ENCODE measurements at regions not wholly inside any gene's neighbourhood (a gene's known extent, or its start where the extent isn't known, plus 50 kb on each side); places are given as distances from the start of the nearest gene placed in this dataset.

DNA sequence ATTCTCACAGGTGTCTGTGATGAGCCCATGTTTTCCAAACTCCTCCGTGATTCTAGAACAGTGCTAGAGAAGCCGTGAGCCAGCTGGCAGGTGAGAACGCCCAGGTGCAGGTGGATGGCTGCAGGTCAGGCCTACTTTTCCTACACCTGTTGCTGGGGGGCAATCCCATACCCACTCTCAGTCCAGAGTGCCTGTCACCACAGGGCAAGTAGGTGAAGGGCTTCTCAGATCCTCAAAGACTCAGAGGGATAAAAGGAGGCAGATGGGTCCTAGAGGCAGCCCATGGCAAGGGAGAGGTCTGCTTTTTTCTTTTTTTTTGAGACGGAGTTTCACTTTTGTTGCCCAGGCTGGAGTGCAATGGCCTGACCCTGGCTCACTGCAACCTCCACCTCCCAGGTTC lies 50.7 kb upstream of the H6PD start:
- no peak overlapping the region for H3K27ac ChIP-seq (ENCODE audit: low read depth in 1 of 2, low read length in 2 of 2)
- H3K4me1 ChIP-seq (ENCODE audit: control insufficient read depth in 4 of 4, insufficient read depth in 4 of 4, low read length in 3 of 4) = peaks cover 0 to 20% (median 10%) of the 10 kb centered on the region in 4 donors
- H3K4me3 ChIP-seq (ENCODE audit: low read depth in 1 of 3, low read length in 3 of 3) = no peak overlapping the region
- DNase-seq (ENCODE audit: low spot score) = no peak
- H3K36me3 ChIP-seq (ENCODE audit: control insufficient read depth in 4 of 4, insufficient read depth in 3 of 4, low read depth in 1 of 4, low read length in 3 of 4) = no peaks in the 10 kb centered on the region
- 78% methylated on average over 4 of the region's 4 CpGs for WGBS
- no peak overlapping the region for H3K9ac ChIP-seq (ENCODE audit: low read depth in 1 of 2, low read length in 2 of 2)
- TF ChIP-seq GABPA (IDR thresholded peaks at IDR 0.05 in 1 of 2, conservative IDR thresholded peaks at IDR 0.05 in 1 of 2) (no peak), RXRA (IDR thresholded peaks at IDR 0.05) (no peak), FOXA1 (IDR thresholded peaks at IDR 0.05) (no peak), RAD21 (IDR thresholded peaks at IDR 0.05) (no peak), HNF4A (conservative IDR thresholded peaks at IDR 0.05) (no peak), HNF4G (IDR thresholded peaks at IDR 0.05) (no peak)
- TF ChIP-seq, protein P1, sequence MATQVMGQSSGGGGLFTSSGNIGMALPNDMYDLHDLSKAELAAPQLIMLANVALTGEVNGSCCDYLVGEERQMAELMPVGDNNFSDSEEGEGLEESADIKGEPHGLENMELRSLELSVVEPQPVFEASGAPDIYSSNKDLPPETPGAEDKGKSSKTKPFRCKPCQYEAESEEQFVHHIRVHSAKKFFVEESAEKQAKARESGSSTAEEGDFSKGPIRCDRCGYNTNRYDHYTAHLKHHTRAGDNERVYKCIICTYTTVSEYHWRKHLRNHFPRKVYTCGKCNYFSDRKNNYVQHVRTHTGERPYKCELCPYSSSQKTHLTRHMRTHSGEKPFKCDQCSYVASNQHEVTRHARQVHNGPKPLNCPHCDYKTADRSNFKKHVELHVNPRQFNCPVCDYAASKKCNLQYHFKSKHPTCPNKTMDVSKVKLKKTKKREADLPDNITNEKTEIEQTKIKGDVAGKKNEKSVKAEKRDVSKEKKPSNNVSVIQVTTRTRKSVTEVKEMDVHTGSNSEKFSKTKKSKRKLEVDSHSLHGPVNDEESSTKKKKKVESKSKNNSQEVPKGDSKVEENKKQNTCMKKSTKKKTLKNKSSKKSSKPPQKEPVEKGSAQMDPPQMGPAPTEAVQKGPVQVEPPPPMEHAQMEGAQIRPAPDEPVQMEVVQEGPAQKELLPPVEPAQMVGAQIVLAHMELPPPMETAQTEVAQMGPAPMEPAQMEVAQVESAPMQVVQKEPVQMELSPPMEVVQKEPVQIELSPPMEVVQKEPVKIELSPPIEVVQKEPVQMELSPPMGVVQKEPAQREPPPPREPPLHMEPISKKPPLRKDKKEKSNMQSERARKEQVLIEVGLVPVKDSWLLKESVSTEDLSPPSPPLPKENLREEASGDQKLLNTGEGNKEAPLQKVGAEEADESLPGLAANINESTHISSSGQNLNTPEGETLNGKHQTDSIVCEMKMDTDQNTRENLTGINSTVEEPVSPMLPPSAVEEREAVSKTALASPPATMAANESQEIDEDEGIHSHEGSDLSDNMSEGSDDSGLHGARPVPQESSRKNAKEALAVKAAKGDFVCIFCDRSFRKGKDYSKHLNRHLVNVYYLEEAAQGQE (IDR thresholded peaks at IDR 0.05) = no peak
- H3K9me3 ChIP-seq (ENCODE audit: control insufficient read depth in 4 of 4, low read length in 3 of 4) = no peaks in the 10 kb centered on the region
- no peaks in the 10 kb centered on the region for H3K27me3 ChIP-seq (ENCODE audit: control insufficient read depth in 4 of 4, insufficient read depth in 4 of 4, low read length in 3 of 4)

GRCh38 chr1:9184749-9185148 lies 49.8 kb upstream of the H6PD start:
- TF ChIP-seq CTCF (IDR thresholded peaks at IDR 0.05; ENCODE audit: low read depth, low read length, missing input control) = no peak
- TF ChIP-seq, protein P2, sequence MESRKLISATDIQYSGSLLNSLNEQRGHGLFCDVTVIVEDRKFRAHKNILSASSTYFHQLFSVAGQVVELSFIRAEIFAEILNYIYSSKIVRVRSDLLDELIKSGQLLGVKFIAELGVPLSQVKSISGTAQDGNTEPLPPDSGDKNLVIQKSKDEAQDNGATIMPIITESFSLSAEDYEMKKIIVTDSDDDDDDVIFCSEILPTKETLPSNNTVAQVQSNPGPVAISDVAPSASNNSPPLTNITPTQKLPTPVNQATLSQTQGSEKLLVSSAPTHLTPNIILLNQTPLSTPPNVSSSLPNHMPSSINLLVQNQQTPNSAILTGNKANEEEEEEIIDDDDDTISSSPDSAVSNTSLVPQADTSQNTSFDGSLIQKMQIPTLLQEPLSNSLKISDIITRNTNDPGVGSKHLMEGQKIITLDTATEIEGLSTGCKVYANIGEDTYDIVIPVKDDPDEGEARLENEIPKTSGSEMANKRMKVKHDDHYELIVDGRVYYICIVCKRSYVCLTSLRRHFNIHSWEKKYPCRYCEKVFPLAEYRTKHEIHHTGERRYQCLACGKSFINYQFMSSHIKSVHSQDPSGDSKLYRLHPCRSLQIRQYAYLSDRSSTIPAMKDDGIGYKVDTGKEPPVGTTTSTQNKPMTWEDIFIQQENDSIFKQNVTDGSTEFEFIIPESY (IDR thresholded peaks at IDR 0.05) = no peak
- no peak for TF ChIP-seq SP1 (IDR thresholded peaks at IDR 0.05)
- TF ChIP-seq, protein P3, sequence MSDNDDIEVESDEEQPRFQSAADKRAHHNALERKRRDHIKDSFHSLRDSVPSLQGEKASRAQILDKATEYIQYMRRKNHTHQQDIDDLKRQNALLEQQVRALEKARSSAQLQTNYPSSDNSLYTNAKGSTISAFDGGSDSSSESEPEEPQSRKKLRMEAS (IDR thresholded peaks at IDR 0.05) = no peak
- TF ChIP-seq RAD21 (IDR thresholded peaks at IDR 0.05) = no peak
- TF ChIP-seq FOXA2 (IDR thresholded peaks at IDR 0.05) = no peak
- no peak for TF ChIP-seq YY1 (IDR thresholded peaks at IDR 0.05)
- no peak for TF ChIP-seq FOXA1 (IDR thresholded peaks at IDR 0.05)
- TF ChIP-seq HNF4A (conservative IDR thresholded peaks at IDR 0.05) = no peak
- TF ChIP-seq, protein P1 (IDR thresholded peaks at IDR 0.05) = no peak
- TF ChIP-seq RXRA (IDR thresholded peaks at IDR 0.05) = no peak
- no peak for TF ChIP-seq EGR1 (IDR thresholded peaks at IDR 0.05; ENCODE audit: low read depth in 2 of 2)
- no peak for TF ChIP-seq NR2F2 (IDR thresholded peaks at IDR 0.05)
- TF ChIP-seq JUND (IDR thresholded peaks at IDR 0.05) = no peak
- TF ChIP-seq GABPA (IDR thresholded peaks at IDR 0.05 in 1 of 2, conservative IDR thresholded peaks at IDR 0.05 in 1 of 2) = no peak
- no peak for TF ChIP-seq TAF1 (conservative IDR thresholded peaks at IDR 0.05)
- no peak for DNase-seq (ENCODE audit: low spot score)
- H3K27ac ChIP-seq (ENCODE audit: low read depth in 1 of 2, low read length in 2 of 2) = no peak overlapping the region
- WGBS = 97% methylated on average over 8 of the region's 8 CpGs
- H3K4me3 ChIP-seq (ENCODE audit: low read depth in 1 of 3, low read length in 3 of 3) = no peak overlapping the region
- H3K9me3 ChIP-seq (ENCODE audit: control insufficient read depth in 4 of 4, low read length in 3 of 4) = no peaks in the 10 kb centered on the region
- H3K27me3 ChIP-seq (ENCODE audit: control insufficient read depth in 4 of 4, insufficient read depth in 4 of 4, low read length in 3 of 4) = no peaks in the 10 kb centered on the region
- no peaks in the 10 kb centered on the region for H3K36me3 ChIP-seq (ENCODE audit: control insufficient read depth in 4 of 4, insufficient read depth in 3 of 4, low read depth in 1 of 4, low read length in 3 of 4)
- H3K9ac ChIP-seq (ENCODE audit: low read depth in 1 of 2, low read length in 2 of 2) = no peak overlapping the region
- H3K4me1 ChIP-seq (ENCODE audit: control insufficient read depth in 4 of 4, insufficient read depth in 4 of 4, low read length in 3 of 4) = peaks cover 0 to 20% (median 10%) of the 10 kb centered on the region in 4 donors
